ENCODE measurements at regions not wholly inside any gene's neighbourhood (a gene's known extent, or its start where the extent isn't known, plus 50 kb on each side); places are given as distances from the start of the nearest gene placed in this dataset.

- intact Hi-C loops (cut with micrococcal nuclease): no loop called here
Measured at GRCh38 chr3:28726840-28727239, 378.2 kb upstream of the AZI2 start.

GRCh38 chr3:28727307-28727706, 378.7 kb upstream of the AZI2 start:
- intact Hi-C loops (cut with micrococcal nuclease): no loop called here

- intact Hi-C loops (cut with micrococcal nuclease): no loop called here
Measured at GRCh38 chr3:28738425-28738824, 389.8 kb upstream of the AZI2 start.

GRCh38 chr3:28739647-28740046, 391.0 kb upstream of the AZI2 start:
- intact Hi-C loops (cut with micrococcal nuclease): no loop called here

- intact Hi-C loops (cut with micrococcal nuclease): no loop called here
Measured at GRCh38 chr3:28743271-28743670, 394.6 kb upstream of the AZI2 start.

GRCh38 chr3:28743831-28744230, 395.2 kb upstream of the AZI2 start:
- intact Hi-C loops (cut with micrococcal nuclease): no loop called here

GRCh38 chr3:28745436-28745835, 396.8 kb upstream of the AZI2 start:
- intact Hi-C loops (cut with micrococcal nuclease): no loop called here

GRCh38 chr3:28745916-28746617, 397.4 kb upstream of the AZI2 start:
- intact Hi-C loops (cut with micrococcal nuclease): no loop called here

GRCh38 chr3:28746990-28747389, 398.4 kb upstream of the AZI2 start:
- intact Hi-C loops (cut with micrococcal nuclease): no loop called here

GRCh38 chr3:28751864-28752263, 403.2 kb upstream of the AZI2 start:
- intact Hi-C loops (cut with micrococcal nuclease): no loop called here

- intact Hi-C loops (cut with micrococcal nuclease): no loop called here
Measured at GRCh38 chr3:28752290-28752689, 403.7 kb upstream of the AZI2 start.

GRCh38 chr3:28756056-28756455, 407.4 kb upstream of the AZI2 start:
- intact Hi-C loops (cut with micrococcal nuclease): no loop called here

GRCh38 chr3:28758115-28758514, 409.5 kb upstream of the AZI2 start:
- intact Hi-C loops (cut with micrococcal nuclease): no loop called here

GRCh38 chr3:28761375-28761774, 412.8 kb upstream of the AZI2 start:
- intact Hi-C loops (cut with micrococcal nuclease): no loop called here

GRCh38 chr3:28765194-28765593, 416.6 kb upstream of the AZI2 start:
- intact Hi-C loops (cut with micrococcal nuclease): no loop called here

- intact Hi-C loops (cut with micrococcal nuclease): no loop called here
Measured at GRCh38 chr3:28768439-28768838, 419.8 kb upstream of the AZI2 start.

GRCh38 chr3:28777806-28778475, 429.3 kb upstream of the AZI2 start:
- intact Hi-C loops (cut with micrococcal nuclease): no loop called here

- intact Hi-C loops (cut with micrococcal nuclease): no loop called here
Measured at GRCh38 chr3:28780480-28780879, 431.9 kb upstream of the AZI2 start.

- intact Hi-C loops (cut with micrococcal nuclease): no loop called here
Measured at GRCh38 chr3:28781053-28781452, 432.4 kb upstream of the AZI2 start.

GRCh38 chr3:28786446-28786845, 437.8 kb upstream of the AZI2 start:
- intact Hi-C loops (cut with micrococcal nuclease): no loop called here

- intact Hi-C loops (cut with micrococcal nuclease): no loop called here
Measured at GRCh38 chr3:28788571-28788970, 439.9 kb upstream of the AZI2 start.

- intact Hi-C loops (cut with micrococcal nuclease): no loop called here
Measured at GRCh38 chr3:28791713-28792255, 443.2 kb upstream of the AZI2 start.

- intact Hi-C loops (cut with micrococcal nuclease): no loop called here
Measured at GRCh38 chr3:28792604-28793003, 444.0 kb upstream of the AZI2 start.

All from T-helper 1 cell treated with Interleukin-12 subunit alpha and Interleukin-12 subunit beta and Interleukin-4 antibody, amounts not matched to agents 30 ng/mL and 1 ng/mL, for 36 hours (primary cell).